Smooth muscle cell (in vitro differentiated cells): ENCODE measurements at regions not wholly inside any gene's neighbourhood (a gene's known extent, or its start where the extent isn't known, plus 50 kb on each side); places are given as distances from the start of the nearest gene placed in this dataset.

ENCODE experiments used
- DNase-seq: peaks from one replicate; lab custom pipeline; 2025; ENCODE audit not compliant: unreplicated experiment; lab: John Stamatoyannopoulos, UW
- H2AFZ ChIP-seq: fragments of 200-600 bp; sonication (generic); 2 replicates; pipeline ENCODE4 v1.6.0; 2016; ENCODE audit warnings: antibody characterized with exemption, low read depth, mild to moderate bottlenecking
- H3F3A ChIP-seq: fragments of 200-600 bp; sonication (generic); 2 replicates; pipeline ENCODE4 v1.6.0; 2017; ENCODE audit warnings: antibody characterized with exemption, low read depth
- H3K27ac ChIP-seq: fragments of 200-600 bp; sonication (generic); 2 replicates; pipeline ENCODE4 v1.5.1; 2016; ENCODE audit warnings: low read depth, mild to moderate bottlenecking
- H3K27me3 ChIP-seq: fragments of 200-600 bp; sonication (generic); 2 replicates; pipeline ENCODE4 v1.6.1; 2016; ENCODE audit warnings: low read depth, mild to moderate bottlenecking
- H3K36me3 ChIP-seq: fragments of 200-600 bp; sonication (generic); 2 replicates; pipeline ENCODE4 v1.5.1; 2016; ENCODE audit warnings: low read depth
- H3K4me1 ChIP-seq: fragments of 200-600 bp; sonication (generic); 2 replicates; pipeline ENCODE4 v1.5.1; 2016; ENCODE audit warnings: low read depth
- H3K4me2 ChIP-seq: fragments of 200-600 bp; sonication (generic); 2 replicates; pipeline ENCODE4 v1.6.0; 2016; ENCODE audit warnings: mild to moderate bottlenecking
- H3K4me3 ChIP-seq: fragments of 200-600 bp; sonication (generic); 2 replicates; pipeline ENCODE4 v1.5.1; 2016; ENCODE audit warnings: mild to moderate bottlenecking
- H3K79me2 ChIP-seq: fragments of 200-600 bp; sonication (generic); 2 replicates; pipeline ENCODE4 v1.6.0; 2016; ENCODE audit warnings: low read depth, mild to moderate bottlenecking
- H3K9ac ChIP-seq: fragments of 200-600 bp; sonication (generic); 2 replicates; pipeline ENCODE4 v1.6.0; 2016; ENCODE audit warnings: low read depth
- H3K9me3 ChIP-seq: fragments of 200-600 bp; sonication (generic); replicated peaks from 2 replicates; pipeline ENCODE4 v1.5.1; 2016; ENCODE audit warnings: low read depth
- H4K20me1 ChIP-seq: fragments of 200-600 bp; sonication (generic); 2 replicates; pipeline ENCODE4 v1.6.0; 2016; ENCODE audit warnings: low read depth
- CTCF ChIP-seq: fragments of 200-600 bp; sonication (generic); IDR thresholded peaks from 2 replicates; pipeline ENCODE4 v1.5.1; 2017; ENCODE audit warnings: borderline replicate concordance, mild to moderate bottlenecking, antibody characterized with exemption; ENCODE audit not compliant: insufficient read depth, poor library complexity, severe bottlenecking
- whole genome bisulfite sequencing: methylation state at CpG from one replicate; pipeline ENCODE4 v1.1.7; 2016; ENCODE audit warnings: low lambda C conversion rate; 5-methylcytosine and 5-hydroxymethylcytosine counted together

GRCh38 chr14:37968664-37969240, 239.0 kb upstream of the SSTR1 start:
- WGBS, result 86% methylated on average over 3 of the region's 3 CpGs
- Histone ChIP-seq H3K4me2 (no peak overlapping the region), H2AFZ (no peak overlapping the region), H4K20me1 (no peaks in the 10 kb centered on the region), H3K4me1 (no peaks in the 10 kb centered on the region), H3K36me3 (no peaks in the 10 kb centered on the region), H3K27me3 (no peaks in the 10 kb centered on the region), H3K9ac (no peak overlapping the region), H3F3A (no peaks in the 10 kb centered on the region), H3K9me3 (peaks cover 5% of the 10 kb centered on the region), H3K4me3 (no peak overlapping the region), H3K79me2 (no peaks in the 10 kb centered on the region), H3K27ac (no peak overlapping the region)
- no peak for DNase-seq
- TF ChIP-seq CTCF, result no peak

GRCh38 chr14:37969511-37969979, 238.2 kb upstream of the SSTR1 start:
- Histone ChIP-seq H3K79me2 (no peaks in the 10 kb centered on the region), H3K4me2 (no peak overlapping the region), H3K4me3 (no peak overlapping the region), H3K9ac (no peak overlapping the region), H3K27ac (no peak overlapping the region), H3K9me3 (no peaks in the 10 kb centered on the region), H3F3A (no peaks in the 10 kb centered on the region), H2AFZ (no peak overlapping the region), H3K36me3 (no peaks in the 10 kb centered on the region), H3K27me3 (no peaks in the 10 kb centered on the region), H3K4me1 (no peaks in the 10 kb centered on the region), H4K20me1 (no peaks in the 10 kb centered on the region)
- no peak for DNase-seq
- WGBS, result 73% methylated on average over 2 of the region's 2 CpGs
- no peak for TF ChIP-seq CTCF

GRCh38 chr14:37970696-37971095, 237.0 kb upstream of the SSTR1 start:
- no peak overlapping the region for H2AFZ ChIP-seq
- H3K4me1 ChIP-seq, result no peaks in the 10 kb centered on the region
- no peak overlapping the region for H3K9ac ChIP-seq
- no peaks in the 10 kb centered on the region for H3K79me2 ChIP-seq
- H3K9me3 ChIP-seq, result no peaks in the 10 kb centered on the region
- H3K4me3 ChIP-seq, result no peak overlapping the region
- H4K20me1 ChIP-seq, result no peaks in the 10 kb centered on the region
- no peak for TF ChIP-seq CTCF
- no peaks in the 10 kb centered on the region for H3K27me3 ChIP-seq
- DNase-seq, result no peak
- WGBS, result 81% methylated on average over 4 of the region's 4 CpGs
- H3F3A ChIP-seq, result no peaks in the 10 kb centered on the region
- no peak overlapping the region for H3K4me2 ChIP-seq
- no peaks in the 10 kb centered on the region for H3K36me3 ChIP-seq
- no peak overlapping the region for H3K27ac ChIP-seq
